Omental fat pad (tissue), 3 donors: ENCODE measurements at regions not wholly inside any gene's neighbourhood (a gene's known extent, or its start where the extent isn't known, plus 50 kb on each side); places are given as distances from the start of the nearest gene placed in this dataset.

Source experiments
- ATAC-seq: fragments of 150-250 bp; one replicate; pipeline ENCODE4 v1.9.1; 2016; ENCODE audit warnings: mild to moderate bottlenecking, moderate library complexity; ENCODE audit not compliant: low FRiP score
- DNase-seq: peaks from one replicate; pipeline ENCODE4 v3.0.0-alpha.2; 2019; ENCODE audit warnings: low spot score
- CTCF ChIP-seq, 3 donors: fragments of 450-650 bp; IDR thresholded peaks; one replicate each; pipeline ENCODE4 v1.5.1; 2016 to 2017; ENCODE audit warnings: antibody characterized with exemption in 3 of 3, mild to moderate bottlenecking in 3 of 3, moderate library complexity in 2 of 3

- DNase-seq (no peak), ATAC-seq (no peak)
- no peak for TF ChIP-seq CTCF (IDR thresholded peaks at IDR 0.05)
Measured at GRCh38 chr1:38516560-38516959, 343.0 kb downstream of the RRAGC start.

GRCh38 chr1:38512789-38513188 is 346.8 kb downstream of the RRAGC start:
- ATAC-seq (no peak), DNase-seq (no peak)
- no peak for TF ChIP-seq CTCF (IDR thresholded peaks at IDR 0.05)

GRCh38 chr1:38512024-38512767 is 347.4 kb downstream of the RRAGC start:
- no peak for TF ChIP-seq CTCF (IDR thresholded peaks at IDR 0.05)
- no peak for ATAC-seq
- no peak for DNase-seq

- TF ChIP-seq CTCF (IDR thresholded peaks at IDR 0.05): no peak
- no peak for ATAC-seq
- no peak for DNase-seq
Measured at GRCh38 chr1:38508232-38508631, 351.3 kb downstream of the RRAGC start.

GRCh38 chr1:38507563-38507962 is 352.0 kb downstream of the RRAGC start:
- no peak for TF ChIP-seq CTCF (IDR thresholded peaks at IDR 0.05)
- no peak for DNase-seq
- no peak for ATAC-seq

- no peak for TF ChIP-seq CTCF (IDR thresholded peaks at IDR 0.05)
- DNase-seq (no peak), ATAC-seq (no peak)
Measured at GRCh38 chr1:38505944-38506343, 353.6 kb downstream of the RRAGC start.

GRCh38 chr1:38502758-38503157 is 356.8 kb downstream of the RRAGC start:
- ATAC-seq: no peak

More at GRCh38 chr1:38502758-38503157, 356.8 kb downstream of the RRAGC start:
- no peak for DNase-seq
- no peak for TF ChIP-seq CTCF (IDR thresholded peaks at IDR 0.05)
